T47D (cell line): ENCODE measurements at regions not wholly inside any gene's neighbourhood (a gene's known extent, or its start where the extent isn't known, plus 50 kb on each side); places are given as distances from the start of the nearest gene placed in this dataset.
"Not testable (repeated sequence)": the region's sequence is repeated elsewhere in the genome, so short reads cannot be mapped to it uniquely, and the experiment has no call there.

Experiments used
- DNase-seq, 2 experiments: peaks; one replicate each; pipeline versions ENCODE4 v3.0.0 to v3.0.0-alpha.2; 2011 to 2012; ENCODE audit warnings: low read depth in 1 of 2, low spot score in 1 of 2
- JUND ChIP-seq: IDR thresholded peaks from 2 replicates; pipeline ENCODE4 v1.6.1; 2012; ENCODE audit warnings: low read depth
- in situ Hi-C: cut with HindIII; loops from 2 replicates; pipeline ENCODE4 v1.10.0; 2016; ENCODE audit warnings: low sequenced_read_pairs, low pct_unique_long_range_greater_than_20kb

- in situ Hi-C loops: no loop called here
- DNase-seq: no peak
- no peak for TF ChIP-seq JUND
Measured at GRCh38 chr2:83160571-83160970, 1298.5 kb downstream of the SUCLG1 start.

DNA sequence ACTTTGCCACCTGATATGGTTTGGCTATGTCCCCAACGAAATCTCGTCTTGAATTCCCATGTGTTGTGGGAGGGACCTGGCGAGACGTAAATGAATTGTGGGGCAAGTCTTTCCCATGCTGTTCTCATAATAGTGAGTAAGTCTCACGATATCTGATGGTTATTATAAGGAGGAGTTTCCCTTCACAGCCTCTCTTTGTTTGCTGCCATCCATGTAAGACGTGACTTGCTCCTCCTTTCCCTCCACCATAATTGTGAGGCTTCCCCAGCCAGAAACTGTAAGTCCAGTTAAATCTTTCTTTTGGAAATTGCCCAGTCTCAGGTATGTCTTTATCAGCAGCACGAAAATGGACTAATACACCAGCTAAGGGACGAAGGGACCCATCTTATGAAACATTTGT, 1303.3 kb downstream of the SUCLG1 start:
- no peak for TF ChIP-seq JUND
- in situ Hi-C loops: no loop called here
- DNase-seq: no peak

DNA sequence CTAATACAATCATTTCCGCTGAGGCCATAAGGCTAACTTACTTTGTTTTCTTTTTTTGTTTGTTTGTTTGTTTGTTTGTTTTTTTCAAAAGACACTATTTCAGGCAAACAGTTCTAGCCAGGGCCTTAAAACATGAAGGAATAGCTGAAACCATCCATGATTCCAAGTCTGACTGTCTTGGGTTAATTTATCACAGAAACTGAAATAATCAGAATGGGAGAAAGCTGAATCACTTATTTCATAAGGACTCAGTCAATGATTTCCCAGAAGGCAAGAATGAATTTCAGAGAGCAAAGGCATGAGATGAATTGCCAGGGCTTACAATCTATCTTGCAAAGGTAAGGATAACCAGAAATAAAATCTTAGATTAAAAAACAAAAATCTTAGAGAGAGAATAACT, 1315.1 kb downstream of the SUCLG1 start:
- no peak for TF ChIP-seq JUND
- DNase-seq: no peak
- in situ Hi-C loops: no loop called here

- in situ Hi-C loops: no loop called here
Measured at GRCh38 chr2:83142934-83143333, 1316.1 kb downstream of the SUCLG1 start.

DNA sequence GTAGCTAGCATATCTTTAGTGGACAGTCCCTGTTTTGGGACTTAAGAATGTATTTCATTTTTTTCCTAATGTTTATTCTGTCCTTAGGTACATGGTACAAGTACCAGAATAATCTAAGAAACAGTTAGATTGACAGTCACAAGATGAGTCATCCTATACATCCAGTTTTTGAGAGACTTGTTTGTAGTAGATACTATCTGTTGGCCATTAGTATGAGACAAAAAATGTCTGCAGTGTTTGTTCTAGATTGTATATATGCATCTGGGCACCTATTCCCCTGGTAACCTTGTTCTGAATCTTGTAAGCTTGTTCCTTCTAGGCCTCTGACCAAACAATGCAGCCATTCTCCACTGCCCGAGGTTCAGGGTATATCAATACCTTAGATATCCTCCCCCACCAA, 1343.5 kb downstream of the SUCLG1 start:
- in situ Hi-C loops: no loop called here
- no peak for TF ChIP-seq JUND
- peak in 1 of 2 experiments; percentile 7 for DNase-seq

More at GRCh38 chr2:83142934-83143333, 1316.1 kb downstream of the SUCLG1 start:
- TF ChIP-seq JUND: no peak
- no peak for DNase-seq

- no peak for TF ChIP-seq JUND
- DNase-seq: no peak
- in situ Hi-C loops: no loop called here
Measured at GRCh38 chr2:83115155-83115554, 1343.9 kb downstream of the SUCLG1 start.

DNA sequence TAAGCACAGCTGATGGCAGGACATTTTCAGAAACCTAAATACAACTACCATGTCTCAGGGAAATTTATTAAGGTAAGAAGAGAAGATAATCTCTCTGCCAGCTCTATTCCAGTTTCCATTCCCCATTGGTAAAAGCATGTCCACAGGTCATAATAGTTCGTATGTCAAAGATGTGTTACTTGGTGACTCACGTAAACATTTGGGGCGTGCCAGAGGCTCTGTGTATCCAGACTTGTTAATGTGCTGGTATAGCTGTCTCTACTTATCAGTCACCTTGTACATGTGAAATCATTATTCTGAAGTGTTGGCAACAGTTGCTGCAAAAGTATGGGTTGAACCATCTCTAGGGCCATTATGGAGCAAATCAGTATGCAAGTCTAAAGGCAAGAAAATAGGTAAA, 1345.1 kb downstream of the SUCLG1 start:
- no peak for DNase-seq
- in situ Hi-C loops: no loop called here
- no peak for TF ChIP-seq JUND

DNA sequence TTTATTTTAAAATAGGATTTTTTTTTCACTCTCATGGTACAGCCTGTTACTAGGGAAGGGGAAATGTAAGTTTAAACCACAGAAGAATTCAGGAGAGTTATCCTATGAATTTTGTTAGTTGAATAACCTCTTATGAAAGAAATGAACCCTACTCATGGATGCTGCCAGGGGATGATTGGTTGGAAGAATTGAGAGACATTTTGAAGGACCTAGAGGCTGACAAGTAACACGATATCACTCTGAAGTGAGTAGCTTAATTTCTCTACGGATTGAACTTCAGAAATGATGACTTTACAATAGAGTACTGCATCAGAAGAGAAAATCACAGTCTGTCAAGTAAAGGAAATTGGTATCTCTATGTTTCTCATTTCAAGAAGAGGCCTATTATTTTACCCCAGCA, 1346.2 kb downstream of the SUCLG1 start:
- in situ Hi-C loops: no loop called here
- no peak for TF ChIP-seq JUND
- no peak for DNase-seq

GRCh38 chr2:83109284-83109683, 1349.8 kb downstream of the SUCLG1 start:
- in situ Hi-C loops: no loop called here
- TF ChIP-seq JUND: no peak
- DNase-seq: no peak

DNA sequence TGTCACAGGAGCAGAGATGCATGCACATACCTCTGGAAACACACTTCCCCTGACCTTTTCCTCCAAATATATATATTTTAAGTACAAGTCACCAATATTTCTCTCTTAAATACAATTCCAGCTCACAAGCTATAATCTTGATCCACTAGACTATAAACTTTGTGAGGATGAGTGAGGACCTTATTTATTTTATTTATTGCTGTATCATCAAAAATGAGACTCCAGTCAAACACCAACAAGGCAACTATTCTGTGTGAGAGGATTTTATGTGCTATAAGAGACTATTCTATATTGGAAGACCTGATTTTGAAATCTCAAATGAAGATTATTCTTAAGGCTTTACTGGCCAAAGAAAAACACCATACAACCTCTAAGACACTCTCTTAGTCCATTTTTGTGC, 1352.2 kb downstream of the SUCLG1 start:
- in situ Hi-C loops: no loop called here
- no peak for TF ChIP-seq JUND
- no peak for DNase-seq

DNA sequence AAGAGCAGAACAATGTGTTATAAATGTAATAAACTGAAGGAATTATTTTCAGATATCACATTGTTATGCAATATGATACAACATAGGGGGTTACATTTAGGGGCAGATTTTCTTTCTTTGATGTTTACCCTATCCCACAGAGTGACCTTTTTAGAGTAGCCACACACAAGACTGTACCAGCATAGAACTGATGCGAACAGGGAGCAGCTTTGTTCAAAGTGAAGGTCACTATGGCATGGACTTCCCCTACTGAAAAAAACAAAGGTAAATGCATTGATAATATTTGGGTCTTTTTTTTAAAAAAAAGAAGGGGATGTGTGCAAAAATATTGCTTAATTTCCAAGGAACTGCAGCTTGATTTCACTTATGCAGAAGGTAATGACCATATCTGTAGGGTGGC, 1354.9 kb downstream of the SUCLG1 start:
- in situ Hi-C loops: no loop called here
- TF ChIP-seq JUND: no peak
- DNase-seq: no peak

DNA sequence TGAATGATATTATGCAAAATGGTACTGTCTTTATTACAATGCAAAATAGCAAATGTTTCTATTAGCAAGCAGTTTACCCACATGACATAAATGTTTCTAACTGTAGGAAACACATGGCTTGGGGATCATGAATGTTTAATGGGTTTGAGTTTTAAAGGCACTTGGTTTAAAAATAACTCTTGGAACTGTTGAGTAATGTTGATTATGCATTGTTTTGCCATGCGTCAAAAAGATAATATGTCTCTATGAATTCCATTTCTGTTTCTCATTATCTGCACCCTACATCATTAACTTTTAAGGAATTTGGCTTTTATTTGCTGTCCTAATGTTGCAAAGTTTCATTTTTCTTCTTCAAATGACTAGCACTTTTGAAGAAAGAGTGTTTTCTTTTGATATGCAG, 1355.5 kb downstream of the SUCLG1 start:
- no peak for DNase-seq
- in situ Hi-C loops: no loop called here
- no peak for TF ChIP-seq JUND

- DNase-seq, in situ Hi-C loops: not testable (repeated sequence)
Measured at GRCh38 chr2:83089051-83089450, 1370.0 kb downstream of the SUCLG1 start.

- in situ Hi-C loops: no loop called here
Measured at GRCh38 chr2:83085869-83086268, 1373.2 kb downstream of the SUCLG1 start.

More at GRCh38 chr2:83085869-83086268, 1373.2 kb downstream of the SUCLG1 start:
- no peak for TF ChIP-seq JUND
- DNase-seq: no peak
